Neuronal stem cell (in vitro differentiated cells): ENCODE measurements at regions not wholly inside any gene's neighbourhood (a gene's known extent, or its start where the extent isn't known, plus 50 kb on each side); places are given as distances from the start of the nearest gene placed in this dataset.

Experiments used
- DNase-seq: peaks from one replicate; pipeline ENCODE4 v3.0.0-alpha.2; 2013; ENCODE audit warnings: low spot score
- H2AFZ ChIP-seq: one replicate; pipeline ENCODE4 v1.6.1; 2013; ENCODE audit warnings: mild to moderate bottlenecking, low read length, inconsistent platforms
- H2AK5ac ChIP-seq: 2 replicates; pipeline ENCODE4 v1.6.1; 2013; ENCODE audit warnings: low read depth, mild to moderate bottlenecking, inconsistent platforms, low read length, moderate library complexity, mixed read lengths
- H2BK120ac ChIP-seq: 2 replicates; pipeline ENCODE4 v1.6.1; 2013; ENCODE audit warnings: low read depth, mild to moderate bottlenecking, inconsistent platforms, low read length, moderate library complexity, mixed read lengths
- H2BK12ac ChIP-seq: one replicate; pipeline ENCODE4 v1.6.1; 2013; ENCODE audit warnings: low read length, inconsistent platforms
- H2BK15ac ChIP-seq: 2 replicates; pipeline ENCODE4 v1.6.1; 2013; ENCODE audit warnings: mild to moderate bottlenecking, low read length, inconsistent platforms, mixed read lengths
- H2BK5ac ChIP-seq: one replicate; pipeline ENCODE4 v1.6.1; 2013; ENCODE audit warnings: inconsistent platforms, mild to moderate bottlenecking, low read length, moderate library complexity
- H3K14ac ChIP-seq: one replicate; pipeline ENCODE4 v1.6.1; 2013; ENCODE audit warnings: low read length, inconsistent platforms
- H3K18ac ChIP-seq: 2 replicates; pipeline ENCODE4 v1.6.1; 2013; ENCODE audit warnings: low read length, inconsistent platforms
- H3K23ac ChIP-seq: 2 replicates; pipeline ENCODE4 v1.6.1; 2013; ENCODE audit warnings: low read depth, mild to moderate bottlenecking, mixed read lengths, low read length, inconsistent platforms; ENCODE audit not compliant: poor library complexity
- H3K27ac ChIP-seq: replicated peaks from 3 replicates; pipeline ENCODE4 v1.5.1; 2013; ENCODE audit warnings: low read length, inconsistent platforms
- H3K27me3 ChIP-seq, 3 experiments: 2 replicates each; pipeline ENCODE4 v1.6.1; 2013; ENCODE audit warnings: low read length in 3 of 3, mild to moderate bottlenecking in 2 of 3, inconsistent platforms in 1 of 3, low read depth in 1 of 3, mixed read lengths in 1 of 3, moderate library complexity in 1 of 3; ENCODE audit not compliant: control insufficient read depth in 3 of 3, insufficient read depth in 3 of 3
- H3K36me3 ChIP-seq, 2 donors: replicated peaks in 1 of 2; 2 replicates each; pipeline ENCODE4 v1.6.1; 2013; ENCODE audit warnings: low read length in 2 of 2; ENCODE audit not compliant: control insufficient read depth in 2 of 2, insufficient read depth in 2 of 2
- H3K4ac ChIP-seq: 2 replicates; pipeline ENCODE4 v1.6.1; 2013; ENCODE audit warnings: inconsistent platforms, mild to moderate bottlenecking, low read length, moderate library complexity
- H3K4me1 ChIP-seq, 2 donors: 1 replicate in 1 of 2; 2 replicates in 1 of 2; pipeline ENCODE4 v1.6.1; 2013; ENCODE audit warnings: low read length in 2 of 2, low read depth in 1 of 2; ENCODE audit not compliant: control insufficient read depth in 2 of 2, insufficient read depth in 1 of 2
- H3K4me2 ChIP-seq: one replicate; pipeline ENCODE4 v1.6.1; 2013; ENCODE audit warnings: mild to moderate bottlenecking, low read length, inconsistent platforms; ENCODE audit not compliant: insufficient read depth, poor library complexity, severe bottlenecking
- H3K4me3 ChIP-seq, 2 donors: 2 replicates each; pipeline ENCODE4 v1.5.1; 2013; ENCODE audit warnings: low read length in 2 of 2, mild to moderate bottlenecking in 2 of 2, inconsistent platforms in 1 of 2, moderate library complexity in 1 of 2
- H3K79me1 ChIP-seq: one replicate; pipeline ENCODE4 v1.6.1; 2013; ENCODE audit warnings: low read depth, mild to moderate bottlenecking, inconsistent platforms, low read length, moderate library complexity
- H3K9ac ChIP-seq: one replicate; pipeline ENCODE4 v1.6.1; 2013; ENCODE audit warnings: mild to moderate bottlenecking, low read depth, low read length, inconsistent platforms; ENCODE audit not compliant: poor library complexity
- H3K9me3 ChIP-seq, 2 donors: replicated peaks in 1 of 2; 2 replicates each; pipeline versions ENCODE3 to v1.6.1; 2013; ENCODE audit warnings: low read length in 2 of 2, mild to moderate bottlenecking in 2 of 2, inconsistent platforms in 1 of 2, low read depth in 1 of 2, mixed read lengths in 1 of 2, moderate library complexity in 1 of 2; ENCODE audit not compliant: control insufficient read depth in 2 of 2, insufficient read depth in 1 of 2
- H4K8ac ChIP-seq: one replicate; pipeline ENCODE4 v1.6.1; 2013; ENCODE audit warnings: low read depth, mild to moderate bottlenecking, inconsistent platforms, low read length, moderate library complexity
- H4K91ac ChIP-seq: one replicate; pipeline ENCODE4 v1.6.1; 2013; ENCODE audit warnings: low read length, low read depth, mild to moderate bottlenecking, inconsistent platforms; ENCODE audit not compliant: poor library complexity
- WGBS, 2 donors: extraction: QIAGEN DNeasy Blood & Tissue Kit; methylation state at CpG; one replicate each; pipeline ENCODE4 v1.1.7; 2013; ENCODE audit warnings: missing lambda C conversion rate in 2 of 2, mixed read lengths in 1 of 2; ENCODE audit not compliant: insufficient read length in 2 of 2, insufficient replicate concordance in 1 of 2; ENCODE audit errors: extremely low coverage in 2 of 2; 5-methylcytosine and 5-hydroxymethylcytosine counted together

GRCh38 chr11:96481204-96481603 lies 91.4 kb downstream of the JRKL start:
- no peak overlapping the region for H3K4ac ChIP-seq
- no peak overlapping the region for H4K8ac ChIP-seq
- H3K23ac ChIP-seq = no peak overlapping the region
- no peak overlapping the region for H3K4me3 ChIP-seq
- no peak overlapping the region for H3K4me2 ChIP-seq
- no peaks in the 10 kb centered on the region for H3K4me1 ChIP-seq
- no CpG with 5 or more reads among the region's 1 CpG for WGBS, 2 donors
- H3K14ac ChIP-seq = no peak overlapping the region
- no peak overlapping the region for H2BK120ac ChIP-seq
- no peak for DNase-seq
- H3K27me3 ChIP-seq = no peaks in the 10 kb centered on the region
- no peak overlapping the region for H3K27ac ChIP-seq
- H4K91ac ChIP-seq = no peak overlapping the region
- no peaks in the 10 kb centered on the region for H3K36me3 ChIP-seq
- H2BK5ac ChIP-seq = no peak overlapping the region
- H3K18ac ChIP-seq = no peak overlapping the region
- H2AK5ac ChIP-seq = no peak overlapping the region
- no peaks in the 10 kb centered on the region for H3K79me1 ChIP-seq
- no peak overlapping the region for H2BK12ac ChIP-seq
- H2BK15ac ChIP-seq = no peak overlapping the region
- H2AFZ ChIP-seq = no peak overlapping the region
- no peak overlapping the region for H3K9ac ChIP-seq
- no peaks in the 10 kb centered on the region for H3K9me3 ChIP-seq

GRCh38 chr11:96481771-96482170 lies 92.0 kb downstream of the JRKL start:
- Histone ChIP-seq H3K9ac (no peak overlapping the region), H3K27me3 (no peaks in the 10 kb centered on the region), H2BK5ac (no peak overlapping the region), H2AFZ (no peak overlapping the region), H3K23ac (no peak overlapping the region), H4K8ac (no peak overlapping the region), H3K4me3 (no peak overlapping the region), H2AK5ac (no peak overlapping the region), H2BK12ac (no peak overlapping the region), H3K14ac (no peak overlapping the region), H3K36me3 (no peaks in the 10 kb centered on the region), H3K18ac (no peak overlapping the region), H4K91ac (no peak overlapping the region), H3K27ac (no peak overlapping the region), H3K4me1 (no peaks in the 10 kb centered on the region), H3K9me3 (no peaks in the 10 kb centered on the region), H3K4me2 (no peak overlapping the region), H3K79me1 (no peaks in the 10 kb centered on the region), H3K4ac (no peak overlapping the region), H2BK120ac (no peak overlapping the region), H2BK15ac (no peak overlapping the region)
- WGBS, 2 donors = no CpG with 5 or more reads among the region's 1 CpG
- no peak for DNase-seq

- Histone ChIP-seq H2BK120ac (no peak overlapping the region), H3K4me1 (no peaks in the 10 kb centered on the region), H3K9ac (no peak overlapping the region), H4K91ac (no peak overlapping the region), H3K27me3 (no peaks in the 10 kb centered on the region), H3K4me2 (no peak overlapping the region), H3K4me3 (no peak overlapping the region), H3K9me3 (no peaks in the 10 kb centered on the region), H2AFZ (no peak overlapping the region), H2BK5ac (no peak overlapping the region), H4K8ac (no peak overlapping the region), H3K18ac (no peak overlapping the region), H2BK15ac (no peak overlapping the region), H3K4ac (no peak overlapping the region), H2AK5ac (no peak overlapping the region), H3K79me1 (no peaks in the 10 kb centered on the region), H3K27ac (no peak overlapping the region), H3K36me3 (no peaks in the 10 kb centered on the region), H2BK12ac (no peak overlapping the region), H3K14ac (no peak overlapping the region), H3K23ac (no peak overlapping the region)
- DNase-seq = no peak
- WGBS, 2 donors = no CpG with 5 or more reads among the region's 2 CpGs
These were observed 92.4 kb downstream of the JRKL start for GRCh38 chr11:96482193-96482592.

GRCh38 chr11:96483374-96483955 lies 93.7 kb downstream of the JRKL start:
- no peak overlapping the region for H3K4ac ChIP-seq
- H3K9ac ChIP-seq = no peak overlapping the region
- H3K14ac ChIP-seq = no peak overlapping the region
- no peaks in the 10 kb centered on the region for H3K79me1 ChIP-seq
- DNase-seq = no peak
- no peak overlapping the region for H2AFZ ChIP-seq
- H2AK5ac ChIP-seq = no peak overlapping the region
- H3K23ac ChIP-seq = no peak overlapping the region
- H2BK120ac ChIP-seq = no peak overlapping the region
- no peak overlapping the region for H3K27ac ChIP-seq
- no peak overlapping the region for H2BK5ac ChIP-seq
- no peak overlapping the region for H3K4me2 ChIP-seq
- no peak overlapping the region for H4K8ac ChIP-seq
- H2BK15ac ChIP-seq = no peak overlapping the region
- no peaks in the 10 kb centered on the region for H3K9me3 ChIP-seq
- no peak overlapping the region for H3K4me3 ChIP-seq
- H2BK12ac ChIP-seq = no peak overlapping the region
- peaks cover 0 to 2% of the 10 kb centered on the region in 2 donors for H3K4me1 ChIP-seq
- H3K18ac ChIP-seq = no peak overlapping the region
- no peaks in the 10 kb centered on the region for H3K36me3 ChIP-seq
- H4K91ac ChIP-seq = no peak overlapping the region
- no peaks in the 10 kb centered on the region for H3K27me3 ChIP-seq
